A549 (cell line): ENCODE measurements at regions not wholly inside any gene's neighbourhood (a gene's known extent, or its start where the extent isn't known, plus 50 kb on each side); places are given as distances from the start of the nearest gene placed in this dataset.
A peak's percentile ranks its signal among the peaks of the same experiment; 100 is the strongest.

Experiments
- ATAC-seq, 2 experiments: fragments of 200-7000 bp in 1 of 2; fragments of >200 bp in 1 of 2; cut with Nextera tagmentation in 1 of 2; cut with Tn5 transposase in 1 of 2; 3 replicates each; pipeline versions ENCODE4 v1.8.0 to v1.9.1; 2018 to 2020; ENCODE audit warnings: mild to moderate bottlenecking in 1 of 2, moderate library complexity in 1 of 2
- CTCF ChIA-PET: fragments of 300-600 bp; sonication (Branson Sonifier 250); formaldehyde crosslinking; extraction: SDS; loops from one replicate; lab custom pipeline; 2021; ENCODE audit warnings: antibody characterized with exemption, inconsistent platforms; lab: Yijun Ruan, JAX
- POLR2A ChIA-PET: fragments of 350-600 bp; formaldehyde crosslinking; extraction: SDS; loops from one replicate; lab custom pipeline; 2021; ENCODE audit warnings: antibody characterized with exemption, inconsistent platforms; lab: Yijun Ruan, JAX
- DNase-seq, 2 experiments: peaks; one replicate each; pipeline versions ENCODE4 v3.0.0 to v3.0.0-alpha.2; 2011 to 2016; ENCODE audit warnings: low read depth in 1 of 2, low spot score in 1 of 2
- FAIRE-seq: peaks from 2 replicates; lab custom pipeline; 2011; peaks lifted over from hg19 to GRCh38; lab: Jason Lieb, UNC
- H3K27ac ChIP-seq, 2 experiments: fragments of >200 bp; sonication (Bioruptor Twin); formaldehyde crosslinking; 3 replicates each; pipeline ENCODE4 v1.5.1; 2016 to 2017
- H3K4me1 ChIP-seq: fragments of >200 bp; sonication (Bioruptor Twin); formaldehyde crosslinking; 3 replicates; pipeline ENCODE4 v1.6.1; 2016
- H3K4me2 ChIP-seq: fragments of >200 bp; sonication (Bioruptor Twin); formaldehyde crosslinking; 3 replicates; pipeline ENCODE4 v1.6.1; 2016
- H3K4me3 ChIP-seq: fragments of >200 bp; sonication (Bioruptor Twin); formaldehyde crosslinking; 3 replicates; pipeline ENCODE4 v1.5.1; 2016
- H3K9me3 ChIP-seq: fragments of >200 bp; sonication (Bioruptor Twin); formaldehyde crosslinking; 3 replicates; pipeline ENCODE4 v1.6.1; 2016
- BHLHE40 ChIP-seq: IDR thresholded peaks from 2 replicates; pipeline ENCODE4 v1.6.1; 2012; ENCODE audit warnings: low read depth, low read length, inconsistent platforms
- CEBPB ChIP-seq, 2 experiments: fragments of >200 bp in 1 of 2; sonication (Bioruptor Twin) in 1 of 2; formaldehyde crosslinking in 1 of 2; IDR thresholded peaks; 2 replicates each; pipeline ENCODE4 v1.6.1; 2012 to 2016
- CHD2 ChIP-seq: fragments of 150-350 bp; IDR thresholded peaks from 2 replicates; pipeline ENCODE4 v1.6.1; 2014; ENCODE audit warnings: low read length; ENCODE audit not compliant: partially characterized antibody
- CHD4 ChIP-seq: fragments of 200-600 bp; sonication (generic); IDR thresholded peaks from 2 replicates; pipeline ENCODE4 v1.6.1; 2016; ENCODE audit warnings: antibody characterized with exemption, mild to moderate bottlenecking, borderline replicate concordance
- EHF ChIP-seq: fragments of 250-450 bp; sonication (Bioruptor Pico); IDR thresholded peaks from 2 replicates; pipeline ENCODE4 v1.5.0; 2020; ENCODE audit warnings: mild to moderate bottlenecking
- EP300 ChIP-seq, 2 experiments: fragments of >200 bp; sonication (Bioruptor Twin); formaldehyde crosslinking; IDR thresholded peaks; 2 replicates in 1 of 2; 3 replicates in 1 of 2; pipeline ENCODE4 v1.6.1; 2016 to 2017
- FOSB ChIP-seq: fragments of 250-450 bp; sonication (Bioruptor Pico); IDR thresholded peaks from 2 replicates; pipeline ENCODE4 v1.5.0; 2020; ENCODE audit warnings: mild to moderate bottlenecking, moderate library complexity
- FOSL2 ChIP-seq, 2 experiments: fragments of 450-650 bp in 1 of 2; fragments of >200 bp in 1 of 2; sonication (Bioruptor Twin) in 1 of 2; formaldehyde crosslinking; IDR thresholded peaks; 2 replicates each; pipeline versions ENCODE4 v1.5.0 to v1.6.1; 2016 to 2020; ENCODE audit warnings: mild to moderate bottlenecking in 1 of 2, moderate library complexity in 1 of 2
- FOXS1 ChIP-seq: fragments of 250-450 bp; sonication (Bioruptor Pico); IDR thresholded peaks from 2 replicates; pipeline ENCODE4 v1.5.0; 2020; ENCODE audit warnings: mild to moderate bottlenecking, moderate library complexity
- HOXA7 ChIP-seq: fragments of 250-450 bp; sonication (Bioruptor Pico); IDR thresholded peaks from 2 replicates; pipeline ENCODE4 v1.5.0; 2020; ENCODE audit warnings: mild to moderate bottlenecking, moderate library complexity
- HOXB13 ChIP-seq: fragments of 250-450 bp; sonication (Bioruptor Pico); IDR thresholded peaks from 2 replicates; pipeline ENCODE4 v1.5.0; 2020; ENCODE audit warnings: low read depth, mild to moderate bottlenecking, moderate library complexity
- JUN ChIP-seq, 2 experiments: fragments of >200 bp; sonication (Bioruptor Twin); formaldehyde crosslinking; IDR thresholded peaks; 2 replicates in 1 of 2; 3 replicates in 1 of 2; pipeline ENCODE4 v1.6.1; 2016 to 2017
- KDM5A ChIP-seq: fragments of 200-600 bp; sonication (generic); IDR thresholded peaks from 2 replicates; pipeline ENCODE4 v1.6.1; 2016; ENCODE audit warnings: antibody characterized with exemption, mild to moderate bottlenecking
- MAZ ChIP-seq: fragments of 150-350 bp; IDR thresholded peaks from 2 replicates; pipeline ENCODE4 v1.6.1; 2014; ENCODE audit warnings: antibody characterized with exemption, low read depth, low read length, borderline replicate concordance
- NFE2L2 ChIP-seq: fragments of 150-350 bp; conservative IDR thresholded peaks from 2 replicates; pipeline ENCODE4 v1.6.1; 2014; ENCODE audit warnings: low read length
- RARB ChIP-seq: fragments of 250-450 bp; sonication (Bioruptor Pico); IDR thresholded peaks from 2 replicates; pipeline ENCODE4 v1.8.0; 2021; ENCODE audit warnings: mild to moderate bottlenecking, moderate library complexity
- ZC3H11A ChIP-seq: fragments of 450-650 bp; IDR thresholded peaks from 2 replicates; pipeline ENCODE4 v1.6.1; 2014; ENCODE audit warnings: antibody characterized with exemption, mild to moderate bottlenecking
- ZFP36 ChIP-seq: fragments of 450-650 bp; IDR thresholded peaks from 2 replicates; pipeline ENCODE4 v1.6.1; 2014; ENCODE audit warnings: borderline replicate concordance; ENCODE audit not compliant: partially characterized antibody
- ZNF302 ChIP-seq: fragments of 250-450 bp; sonication (Bioruptor Pico); IDR thresholded peaks from 2 replicates; pipeline ENCODE4 v1.9.0; 2021; ENCODE audit warnings: inconsistent platforms, mild to moderate bottlenecking, moderate library complexity
- ZSCAN20 ChIP-seq: fragments of 250-450 bp; sonication (Bioruptor Pico); IDR thresholded peaks from 2 replicates; pipeline ENCODE4 v1.8.0; 2022; ENCODE audit warnings: mild to moderate bottlenecking, moderate library complexity
- WGBS: methylation state at CpG from one replicate; pipeline ENCODE4 v1.1.6; 2017; ENCODE audit errors: missing lambda C conversion rate; 5-methylcytosine and 5-hydroxymethylcytosine counted together
- TF ChIP-seq, protein P1 (sequence below): fragments of 250-450 bp; sonication (Bioruptor Pico); IDR thresholded peaks from 2 replicates; pipeline ENCODE4 v1.5.0; 2021; ENCODE audit warnings: mild to moderate bottlenecking, moderate library complexity, borderline replicate concordance
- TF ChIP-seq, protein P2 (sequence below): IDR thresholded peaks from 2 replicates; pipeline ENCODE4 v1.6.1; 2012
- TF ChIP-seq, protein P3 (sequence below): IDR thresholded peaks from 2 replicates; pipeline ENCODE4 v1.6.1; 2012
- TF ChIP-seq, protein P4 (sequence below): fragments of 200-600 bp; sonication (generic); IDR thresholded peaks from 2 replicates; pipeline ENCODE4 v1.6.1; 2016; ENCODE audit warnings: antibody characterized with exemption, mild to moderate bottlenecking, moderate library complexity

DNA sequence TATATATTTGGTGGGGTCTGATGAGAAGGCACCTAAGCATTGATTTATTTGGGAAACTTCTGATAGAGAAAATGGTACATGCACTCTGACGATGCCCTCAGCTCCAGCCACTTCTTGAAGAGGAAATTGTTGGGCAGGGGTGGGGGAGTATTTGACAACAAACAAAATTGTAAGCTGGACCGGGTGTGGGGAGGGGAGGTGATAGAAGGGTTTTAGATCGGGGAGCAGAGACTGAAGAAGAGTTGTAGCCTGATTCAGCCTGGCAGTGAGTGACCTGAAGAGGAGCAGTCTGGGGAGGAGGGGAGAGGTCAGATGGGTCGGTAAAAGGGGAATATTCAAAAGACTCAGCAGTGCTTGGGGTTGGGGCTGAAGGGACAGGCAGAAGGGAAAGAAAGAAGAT is 2284.7 kb downstream of the TP53TG3F start:
- no peak for FAIRE-seq
- H3K27ac ChIP-seq: peak overlapping the region in 1 of 2 experiments; percentile 70; a peak in 2 of 6 replicates

DNA sequence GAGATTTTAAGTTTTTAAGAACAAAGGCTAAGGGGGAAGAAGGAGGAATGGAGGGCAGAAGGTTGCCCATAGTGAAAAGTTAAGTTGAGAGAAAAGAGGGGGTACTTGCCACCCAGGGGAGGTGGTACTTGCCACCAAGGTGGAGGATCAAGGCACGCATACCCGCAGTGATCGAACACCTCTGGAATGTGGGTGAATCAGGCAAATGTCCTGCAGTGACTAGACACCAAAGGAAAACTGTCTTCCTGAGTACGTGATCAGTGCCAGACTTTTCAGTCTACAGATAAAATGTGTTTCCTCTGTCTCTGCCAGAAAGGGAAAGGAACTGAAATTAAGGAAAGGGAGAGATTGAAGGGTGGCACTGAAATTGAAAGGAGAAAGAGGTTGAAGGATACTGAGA is 2285.3 kb downstream of the TP53TG3F start:
- CTCF ChIA-PET: no interaction called here
- peak overlapping the region in 1 of 2 experiments; percentile 70; a peak in 2 of 6 replicates for H3K27ac ChIP-seq
- TF ChIP-seq ZSCAN20 (CRISPR knock-in tag) (no peak), NFE2L2 (no peak), CHD2 (no peak), ZFP36 (no peak), FOSL2 (IDR thresholded peaks at IDR 0.05) (no peak), FOSL2 (CRISPR knock-in tag; IDR thresholded peaks at IDR 0.05) (no peak), CEBPB (IDR thresholded peaks at IDR 0.05) (no peak), BHLHE40 (no peak), ZNF302 (CRISPR knock-in tag) (no peak), EP300 (IDR thresholded peaks at IDR 0.05) (no peak; a peak in 1 of 5 replicates), ZC3H11A (no peak), KDM5A (no peak), EHF (no peak), CHD4 (no peak), MAZ (no peak), FOXS1 (CRISPR knock-in tag) (no peak)
- TF ChIP-seq, protein P1, sequence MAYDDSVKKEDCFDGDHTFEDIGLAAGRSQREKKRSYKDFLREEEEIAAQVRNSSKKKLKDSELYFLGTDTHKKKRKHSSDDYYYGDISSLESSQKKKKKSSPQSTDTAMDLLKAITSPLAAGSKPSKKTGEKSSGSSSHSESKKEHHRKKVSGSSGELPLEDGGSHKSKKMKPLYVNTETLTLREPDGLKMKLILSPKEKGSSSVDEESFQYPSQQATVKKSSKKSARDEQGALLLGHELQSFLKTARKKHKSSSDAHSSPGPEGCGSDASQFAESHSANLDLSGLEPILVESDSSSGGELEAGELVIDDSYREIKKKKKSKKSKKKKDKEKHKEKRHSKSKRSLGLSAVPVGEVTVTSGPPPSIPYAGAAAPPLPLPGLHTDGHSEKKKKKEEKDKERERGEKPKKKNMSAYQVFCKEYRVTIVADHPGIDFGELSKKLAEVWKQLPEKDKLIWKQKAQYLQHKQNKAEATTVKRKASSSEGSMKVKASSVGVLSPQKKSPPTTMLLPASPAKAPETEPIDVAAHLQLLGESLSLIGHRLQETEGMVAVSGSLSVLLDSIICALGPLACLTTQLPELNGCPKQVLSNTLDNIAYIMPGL (CRISPR knock-in tag): no peak
- TF ChIP-seq, protein P2, sequence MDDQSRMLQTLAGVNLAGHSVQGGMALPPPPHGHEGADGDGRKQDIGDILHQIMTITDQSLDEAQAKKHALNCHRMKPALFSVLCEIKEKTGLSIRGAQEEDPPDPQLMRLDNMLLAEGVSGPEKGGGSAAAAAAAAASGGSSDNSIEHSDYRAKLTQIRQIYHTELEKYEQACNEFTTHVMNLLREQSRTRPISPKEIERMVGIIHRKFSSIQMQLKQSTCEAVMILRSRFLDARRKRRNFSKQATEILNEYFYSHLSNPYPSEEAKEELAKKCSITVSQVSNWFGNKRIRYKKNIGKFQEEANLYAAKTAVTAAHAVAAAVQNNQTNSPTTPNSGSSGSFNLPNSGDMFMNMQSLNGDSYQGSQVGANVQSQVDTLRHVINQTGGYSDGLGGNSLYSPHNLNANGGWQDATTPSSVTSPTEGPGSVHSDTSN: no peak
- TF ChIP-seq, protein P3, sequence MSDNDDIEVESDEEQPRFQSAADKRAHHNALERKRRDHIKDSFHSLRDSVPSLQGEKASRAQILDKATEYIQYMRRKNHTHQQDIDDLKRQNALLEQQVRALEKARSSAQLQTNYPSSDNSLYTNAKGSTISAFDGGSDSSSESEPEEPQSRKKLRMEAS: no peak
- TF ChIP-seq, protein P4, sequence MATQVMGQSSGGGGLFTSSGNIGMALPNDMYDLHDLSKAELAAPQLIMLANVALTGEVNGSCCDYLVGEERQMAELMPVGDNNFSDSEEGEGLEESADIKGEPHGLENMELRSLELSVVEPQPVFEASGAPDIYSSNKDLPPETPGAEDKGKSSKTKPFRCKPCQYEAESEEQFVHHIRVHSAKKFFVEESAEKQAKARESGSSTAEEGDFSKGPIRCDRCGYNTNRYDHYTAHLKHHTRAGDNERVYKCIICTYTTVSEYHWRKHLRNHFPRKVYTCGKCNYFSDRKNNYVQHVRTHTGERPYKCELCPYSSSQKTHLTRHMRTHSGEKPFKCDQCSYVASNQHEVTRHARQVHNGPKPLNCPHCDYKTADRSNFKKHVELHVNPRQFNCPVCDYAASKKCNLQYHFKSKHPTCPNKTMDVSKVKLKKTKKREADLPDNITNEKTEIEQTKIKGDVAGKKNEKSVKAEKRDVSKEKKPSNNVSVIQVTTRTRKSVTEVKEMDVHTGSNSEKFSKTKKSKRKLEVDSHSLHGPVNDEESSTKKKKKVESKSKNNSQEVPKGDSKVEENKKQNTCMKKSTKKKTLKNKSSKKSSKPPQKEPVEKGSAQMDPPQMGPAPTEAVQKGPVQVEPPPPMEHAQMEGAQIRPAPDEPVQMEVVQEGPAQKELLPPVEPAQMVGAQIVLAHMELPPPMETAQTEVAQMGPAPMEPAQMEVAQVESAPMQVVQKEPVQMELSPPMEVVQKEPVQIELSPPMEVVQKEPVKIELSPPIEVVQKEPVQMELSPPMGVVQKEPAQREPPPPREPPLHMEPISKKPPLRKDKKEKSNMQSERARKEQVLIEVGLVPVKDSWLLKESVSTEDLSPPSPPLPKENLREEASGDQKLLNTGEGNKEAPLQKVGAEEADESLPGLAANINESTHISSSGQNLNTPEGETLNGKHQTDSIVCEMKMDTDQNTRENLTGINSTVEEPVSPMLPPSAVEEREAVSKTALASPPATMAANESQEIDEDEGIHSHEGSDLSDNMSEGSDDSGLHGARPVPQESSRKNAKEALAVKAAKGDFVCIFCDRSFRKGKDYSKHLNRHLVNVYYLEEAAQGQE: no peak
- POLR2A ChIA-PET: no interaction called here
- peak in 1 of 2 experiments; percentile 81; a peak in 3 of 6 replicates for ATAC-seq
- H3K9me3 ChIP-seq: no peaks in the 10 kb centered on the region; the same call in 2 of the 3 replicates
- DNase-seq: no peak
- WGBS: 1% methylated on average over 4 of the region's 4 CpGs
- H3K4me1 ChIP-seq: no peaks in the 10 kb centered on the region
- FAIRE-seq: no peak
- H3K4me2 ChIP-seq: no peak overlapping the region
- no peak overlapping the region for H3K4me3 ChIP-seq

More for the DNA sequence above, 2284.7 kb downstream of the TP53TG3F start:
- no peak for DNase-seq
- POLR2A ChIA-PET: no interaction called here
- TF ChIP-seq HOXB13 (CRISPR knock-in tag) (no peak), HOXA7 (CRISPR knock-in tag) (no peak), RARB (no peak), JUN (IDR thresholded peaks at IDR 0.05) (no peak), FOSB (no peak)
- TF ChIP-seq, all 56 proteins: peak for 0
- Histone ChIP-seq H3K4me3 (no peak overlapping the region), H3K4me1 (no peaks in the 10 kb centered on the region), H3K4me2 (no peak overlapping the region), H3K9me3 (no peaks in the 10 kb centered on the region; the same call in 2 of the 3 replicates)
- WGBS: 5% methylated on average over 4 of the region's 4 CpGs
- no peak for ATAC-seq
- CTCF ChIA-PET: no interaction called here
